Mucosa of descending colon (tissue), 3 donors: ENCODE measurements at regions not wholly inside any gene's neighbourhood (a gene's known extent, or its start where the extent isn't known, plus 50 kb on each side); places are given as distances from the start of the nearest gene placed in this dataset.

ENCODE experiments used
- ATAC-seq: fragments of 200-7000 bp; cut with Tn5 transposase; one replicate; pipeline ENCODE4 v1.9.1; 2020; ENCODE audit warnings: mild to moderate bottlenecking, moderate library complexity
- DNase-seq, 3 donors: peaks; one replicate each; pipeline ENCODE4 v3.0.0-alpha.2; 2020
- H3K36me3 ChIP-seq: fragments of 200-600 bp; one replicate; pipeline ENCODE4 v1.8.0; 2021; ENCODE audit warnings: low read depth, mild to moderate bottlenecking
- H3K4me1 ChIP-seq: fragments of 200-600 bp; one replicate; pipeline ENCODE4 v1.8.0; 2021; ENCODE audit warnings: low read depth, mild to moderate bottlenecking
- H3K4me3 ChIP-seq: fragments of 200-600 bp; one replicate; pipeline ENCODE4 v1.8.0; 2021; ENCODE audit warnings: mild to moderate bottlenecking
- H3K9me3 ChIP-seq: fragments of 200-600 bp; one replicate; pipeline ENCODE4 v1.8.0; 2021; ENCODE audit warnings: mild to moderate bottlenecking
- CTCF ChIP-seq: fragments of 200-600 bp; IDR thresholded peaks from one replicate; pipeline ENCODE4 v1.8.0; 2022; ENCODE audit warnings: antibody characterized with exemption, mild to moderate bottlenecking
- intact Hi-C, 2 donors: fragments of 100-400 bp; cut with DNase I in 1 of 2; cut with micrococcal nuclease in 1 of 2; formaldehyde crosslinking; loops; one replicate each; pipeline versions ENCODE4 v1.11.0 to v1.11.1; 2022; cut with DNase I, micrococcal nuclease
- donor health status: DM: no; HTN: no; CAD: no; lungs with moderate emphysema.
- donor health status: DM: no; HTN: no; CAD: no.
- donor health status: DM: no; HTN: yes; CAD: no.

DNA sequence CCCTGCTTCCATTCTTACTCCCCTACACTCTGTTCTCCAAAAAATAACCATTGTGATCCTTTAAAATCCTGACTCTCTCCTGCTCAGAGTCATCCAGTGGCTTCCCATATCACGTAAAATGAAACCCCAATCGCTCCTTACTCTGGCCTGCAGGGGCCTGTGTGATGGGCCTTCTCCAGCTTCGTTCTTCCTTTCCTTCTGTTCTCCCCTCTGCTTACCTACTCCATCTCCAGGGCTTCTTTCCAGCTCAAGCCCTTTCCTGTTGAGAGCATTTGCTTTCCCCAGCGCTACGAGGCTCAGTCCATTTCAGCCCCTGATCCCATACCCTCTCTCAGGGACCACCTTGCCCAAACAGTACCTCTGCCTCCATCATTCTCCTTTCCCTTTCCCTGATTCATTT is 144.4 kb upstream of the ARHGAP5 start:
- no peak overlapping the region for H3K4me3 ChIP-seq
- DNase-seq (no peak), ATAC-seq (no peak)
- TF ChIP-seq CTCF, result no peak
- H3K9me3 ChIP-seq, result no peaks in the 10 kb centered on the region
- H3K36me3 ChIP-seq, result no peaks in the 10 kb centered on the region
- peaks cover 13% of the 10 kb centered on the region for H3K4me1 ChIP-seq
- intact Hi-C loops, result no loop called here

GRCh38 chr14:31933716-31934115 is 143.4 kb upstream of the ARHGAP5 start:
- ATAC-seq (peak; percentile 49), DNase-seq (peak in 1 of 3 donors; percentile 18)
- Histone ChIP-seq H3K36me3 (no peaks in the 10 kb centered on the region), H3K4me1 (peaks cover 13% of the 10 kb centered on the region), H3K4me3 (no peak overlapping the region), H3K9me3 (no peaks in the 10 kb centered on the region)
- TF ChIP-seq CTCF, result no peak
- intact Hi-C loops, result no loop called here

- ATAC-seq, result peak; percentile 73
- H3K4me3 ChIP-seq, result no peak overlapping the region
- H3K36me3 ChIP-seq, result no peaks in the 10 kb centered on the region
- TF ChIP-seq CTCF, result no peak
- peak in 2 of 3 donors; percentile 60 to 76 for DNase-seq
- peaks cover 13% of the 10 kb centered on the region for H3K4me1 ChIP-seq
- intact Hi-C loops, result loop anchor here in 1 of 2 donors (5.0 kb wide), 1 partner anchor 317 kb away; no protein-coding TSS in a partner anchor
- no peaks in the 10 kb centered on the region for H3K9me3 ChIP-seq
These were observed 142.3 kb upstream of the ARHGAP5 start for GRCh38 chr14:31934767-31935266.

DNA sequence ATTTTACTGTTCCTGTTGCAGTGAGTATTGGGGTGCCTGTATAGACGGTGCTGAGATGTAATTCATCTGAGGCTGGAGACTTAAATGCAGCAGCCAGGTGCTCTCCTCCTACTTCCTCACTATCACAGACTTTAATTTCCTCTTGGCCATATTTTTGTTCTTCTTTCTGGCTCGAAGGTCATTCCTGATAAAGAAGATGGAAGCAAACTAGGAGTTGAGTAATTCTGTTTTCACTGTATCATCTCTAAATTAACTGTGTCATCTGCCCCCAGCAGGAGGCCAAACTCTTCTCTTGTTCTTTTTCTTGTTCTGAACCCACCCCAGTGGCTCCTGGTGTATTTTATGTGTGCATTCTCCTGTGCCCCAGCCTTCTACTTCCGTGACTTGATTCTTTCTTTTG is 141.7 kb upstream of the ARHGAP5 start:
- intact Hi-C loops, result loop anchor here in 1 of 2 donors (5.0 kb wide), 1 partner anchor 317 kb away; no protein-coding TSS in a partner anchor
- DNase-seq (no peak), ATAC-seq (peak; percentile 2)
- H3K4me1 ChIP-seq, result peaks cover 11% of the 10 kb centered on the region
- no peak for TF ChIP-seq CTCF
- no peaks in the 10 kb centered on the region for H3K36me3 ChIP-seq
- H3K4me3 ChIP-seq, result no peak overlapping the region
- H3K9me3 ChIP-seq, result no peaks in the 10 kb centered on the region

DNA sequence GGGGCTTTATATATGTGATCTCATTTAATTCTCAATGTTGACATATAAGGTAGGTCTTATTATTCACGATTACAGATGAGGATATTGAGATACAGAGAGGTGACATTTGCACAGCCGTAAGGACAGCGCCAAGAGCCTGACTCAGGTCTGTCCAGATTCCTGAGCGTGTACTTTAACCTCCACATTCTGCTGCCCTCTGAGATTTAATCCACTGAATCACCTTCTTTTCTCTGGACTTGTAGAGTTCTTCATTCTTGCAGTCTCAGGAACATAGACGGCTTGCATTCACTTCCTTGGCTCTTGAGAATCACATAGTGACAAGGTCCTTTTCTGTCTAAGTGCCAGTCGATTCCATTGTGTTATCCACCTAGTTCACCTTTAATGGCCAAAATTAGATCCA is 141.0 kb upstream of the ARHGAP5 start:
- ATAC-seq (peak; percentile 56), DNase-seq (no peak)
- Histone ChIP-seq H3K36me3 (no peaks in the 10 kb centered on the region), H3K4me1 (peaks cover 8% of the 10 kb centered on the region), H3K9me3 (no peaks in the 10 kb centered on the region), H3K4me3 (no peak overlapping the region)
- TF ChIP-seq CTCF, result no peak
- intact Hi-C loops, result loop anchor here in 1 of 2 donors (5.0 kb wide), 1 partner anchor 316 kb away; no protein-coding TSS in a partner anchor
